Thoracic aorta (tissue), 2 donors: ENCODE measurements at regions not wholly inside any gene's neighbourhood (a gene's known extent, or its start where the extent isn't known, plus 50 kb on each side); places are given as distances from the start of the nearest gene placed in this dataset.

Experiments used
- ATAC-seq: fragments of 150-250 bp; one replicate; pipeline ENCODE4 v1.8.0; 2017; ENCODE audit warnings: low read depth; ENCODE audit not compliant: insufficient number of reproducible peaks, low FRiP score
- DNase-seq: peaks from one replicate; pipeline ENCODE4 v3.0.0-alpha.2; 2020; ENCODE audit warnings: low spot score
- H3K27ac ChIP-seq, 2 donors: fragments of 200-600 bp; sonication (generic); 1 replicate in 1 of 2; 2 replicates in 1 of 2; pipeline ENCODE4 v1.5.1; 2016; ENCODE audit warnings: mild to moderate bottlenecking in 2 of 2, moderate library complexity in 2 of 2
- H3K27me3 ChIP-seq: fragments of 200-600 bp; sonication (generic); replicated peaks from 2 replicates; pipeline ENCODE4 v1.6.0; 2016; ENCODE audit warnings: mild to moderate bottlenecking; ENCODE audit not compliant: insufficient read depth
- H3K36me3 ChIP-seq: fragments of 200-600 bp; sonication (generic); one replicate; pipeline ENCODE4 v1.5.1; 2016
- H3K4me1 ChIP-seq, 2 donors: fragments of 200-600 bp; sonication (generic); 1 replicate in 1 of 2; 2 replicates in 1 of 2; pipeline versions ENCODE4 v1.5.1 to v1.6.0; 2016; ENCODE audit warnings: low read depth in 2 of 2, mild to moderate bottlenecking in 1 of 2; ENCODE audit not compliant: control insufficient read depth in 1 of 2
- H3K4me3 ChIP-seq: fragments of 200-600 bp; sonication (generic); 2 replicates; pipeline ENCODE4 v1.5.1; 2016; ENCODE audit warnings: mild to moderate bottlenecking
- H3K9me3 ChIP-seq: fragments of 200-600 bp; sonication (generic); 2 replicates; pipeline ENCODE4 v1.5.1; 2016
- CTCF ChIP-seq: fragments of 200-600 bp; sonication (generic); IDR thresholded peaks from one replicate; pipeline ENCODE4 v1.5.1; 2019; ENCODE audit warnings: antibody characterized with exemption

GRCh38 chr6:14422917-14423316 is 305.3 kb downstream of the CD83 start:
- TF ChIP-seq CTCF = no peak
- H3K27ac ChIP-seq = no peak overlapping the region
- no peaks in the 10 kb centered on the region for H3K27me3 ChIP-seq
- no peak for DNase-seq
- H3K4me1 ChIP-seq = peaks cover 0 to 8% of the 10 kb centered on the region in 2 donors
- no peak overlapping the region for H3K4me3 ChIP-seq
- no peaks in the 10 kb centered on the region for H3K36me3 ChIP-seq
- ATAC-seq = no peak
- no peaks in the 10 kb centered on the region for H3K9me3 ChIP-seq

- Histone ChIP-seq H3K36me3 (no peaks in the 10 kb centered on the region), H3K4me1 (peaks cover 0 to 8% of the 10 kb centered on the region in 2 donors), H3K4me3 (no peak overlapping the region), H3K27ac (no peak overlapping the region), H3K27me3 (no peaks in the 10 kb centered on the region), H3K9me3 (no peaks in the 10 kb centered on the region)
- DNase-seq (no peak), ATAC-seq (no peak)
- no peak for TF ChIP-seq CTCF
These were observed 305.8 kb downstream of the CD83 start for GRCh38 chr6:14423330-14423729.

GRCh38 chr6:14423955-14424354 is 306.4 kb downstream of the CD83 start:
- peaks cover 0 to 8% of the 10 kb centered on the region in 2 donors for H3K4me1 ChIP-seq
- no peak overlapping the region for H3K4me3 ChIP-seq
- no peaks in the 10 kb centered on the region for H3K27me3 ChIP-seq
- ATAC-seq = no peak
- no peaks in the 10 kb centered on the region for H3K9me3 ChIP-seq
- no peak overlapping the region for H3K27ac ChIP-seq
- no peaks in the 10 kb centered on the region for H3K36me3 ChIP-seq
- no peak for TF ChIP-seq CTCF
- no peak for DNase-seq

- DNase-seq (no peak), ATAC-seq (no peak)
- H3K27me3 ChIP-seq = no peaks in the 10 kb centered on the region
- no peaks in the 10 kb centered on the region for H3K9me3 ChIP-seq
- H3K4me1 ChIP-seq = peaks cover 0 to 8% of the 10 kb centered on the region in 2 donors
- H3K27ac ChIP-seq = no peak overlapping the region
- TF ChIP-seq CTCF = no peak
- no peak overlapping the region for H3K4me3 ChIP-seq
- no peaks in the 10 kb centered on the region for H3K36me3 ChIP-seq
These were observed 308.2 kb downstream of the CD83 start for GRCh38 chr6:14425805-14426204.

- peaks cover 0 to 8% of the 10 kb centered on the region in 2 donors for H3K4me1 ChIP-seq
- H3K9me3 ChIP-seq = no peaks in the 10 kb centered on the region
- no peak for TF ChIP-seq CTCF
- no peaks in the 10 kb centered on the region for H3K36me3 ChIP-seq
- no peak overlapping the region for H3K4me3 ChIP-seq
- ATAC-seq (no peak), DNase-seq (no peak)
- H3K27ac ChIP-seq = no peak overlapping the region
- H3K27me3 ChIP-seq = no peaks in the 10 kb centered on the region
These were observed 308.7 kb downstream of the CD83 start for GRCh38 chr6:14426281-14426680.
